NCI-H1930 (cell line): ENCODE measurements at regions not wholly inside any gene's neighbourhood (a gene's known extent, or its start where the extent isn't known, plus 50 kb on each side); places are given as distances from the start of the nearest gene placed in this dataset.
A peak's percentile ranks its signal among the peaks of the same experiment; 100 is the strongest.
"Not testable (repeated sequence)": the region's sequence is repeated elsewhere in the genome, so short reads cannot be mapped to it uniquely, and the experiment has no call there.

ENCODE experiments used
- DNase-seq, 2 experiments: peaks; one replicate each; lab custom pipeline; 2025; lab: John Stamatoyannopoulos, UW

- DNase-seq: no peak
Measured at GRCh38 chr21:38114717-38115333, 142.0 kb upstream of the KCNJ15 start.

DNA sequence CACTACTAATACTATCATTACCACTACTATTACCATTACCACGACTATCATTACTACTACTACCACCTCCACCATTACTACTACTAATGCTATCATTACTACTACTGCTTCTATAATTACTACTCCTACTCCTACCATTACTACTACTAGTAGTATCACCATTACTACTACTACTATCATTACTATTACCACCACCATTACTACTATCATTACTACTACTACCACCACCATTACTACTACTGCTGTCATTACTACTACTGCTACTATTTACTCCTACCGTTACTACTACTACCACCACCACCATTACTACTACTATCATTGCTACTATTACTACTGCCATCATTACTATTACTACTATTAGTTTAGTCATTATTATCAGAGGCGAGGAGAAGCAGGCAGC lies 140.9 kb upstream of the KCNJ15 start:
- no peak for DNase-seq

- DNase-seq: no peak
Measured at GRCh38 chr21:38119793-38120192, 137.0 kb upstream of the KCNJ15 start.

GRCh38 chr21:38120679-38120983 lies 136.2 kb upstream of the KCNJ15 start:
- DNase-seq: not testable (repeated sequence)

- no peak for DNase-seq
Measured at GRCh38 chr21:38120984-38121855, 135.6 kb upstream of the KCNJ15 start.

DNA sequence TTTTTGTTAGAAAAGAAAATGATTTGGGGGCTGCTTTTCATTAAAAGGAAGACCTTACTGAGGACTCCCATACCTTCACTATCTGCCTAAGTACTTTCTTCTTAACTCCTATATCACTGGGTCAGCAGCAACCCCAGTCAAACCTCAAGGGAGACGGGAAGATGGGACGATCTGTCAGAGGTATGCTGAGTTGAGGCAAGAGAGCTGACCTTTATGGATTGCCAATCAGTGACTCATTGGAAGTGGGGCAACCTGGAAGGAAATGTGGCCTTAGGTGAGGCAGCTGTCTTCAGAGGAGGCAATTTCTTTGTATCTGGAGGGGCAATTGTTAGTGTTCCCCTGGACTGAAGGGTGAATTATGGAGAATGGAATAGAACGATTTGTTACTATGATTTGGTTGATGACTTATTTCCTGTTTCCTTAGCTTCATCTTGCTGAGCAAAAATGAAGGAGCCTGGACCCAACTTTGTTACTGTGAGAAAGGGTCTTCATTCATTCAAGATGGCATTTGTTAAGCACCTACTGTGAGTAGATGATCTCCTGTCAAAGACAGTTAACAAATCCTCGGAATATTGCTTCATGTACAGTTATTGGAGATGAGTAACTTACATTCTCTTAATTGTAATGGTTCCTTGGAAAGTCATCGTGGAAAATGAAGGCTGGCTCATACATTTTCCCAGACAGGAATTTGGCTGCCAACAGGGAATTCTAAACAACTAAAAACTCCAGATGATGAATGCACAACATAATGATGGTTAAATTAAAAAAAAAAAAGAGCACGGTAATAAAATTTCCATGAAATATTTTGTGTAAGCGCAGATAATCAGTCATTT lies 134.7 kb upstream of the KCNJ15 start:
- no peak for DNase-seq

DNA sequence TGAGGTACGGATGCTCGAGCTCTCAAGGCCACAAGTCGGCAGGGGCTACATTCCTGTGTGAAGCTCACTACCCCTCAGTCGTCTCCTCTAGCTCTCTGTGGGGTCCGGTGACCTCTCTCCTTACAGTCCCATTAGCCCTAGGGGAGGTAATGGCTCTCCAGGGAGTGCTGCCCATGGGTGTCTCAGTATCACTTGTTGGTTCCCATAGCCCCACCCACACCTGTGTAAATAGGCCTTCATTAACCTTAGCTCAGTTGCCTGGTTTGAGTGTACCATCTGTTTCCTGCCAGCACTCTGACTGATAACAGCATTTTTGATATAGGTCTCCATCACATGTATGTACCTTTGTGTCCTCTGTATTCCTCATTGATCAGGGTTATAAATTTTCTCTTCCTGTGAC lies 133.2 kb upstream of the KCNJ15 start:
- DNase-seq: no peak

- DNase-seq: peak; percentile 47 to 50
Measured at GRCh38 chr21:38126666-38127303, 130.0 kb upstream of the KCNJ15 start.

DNA sequence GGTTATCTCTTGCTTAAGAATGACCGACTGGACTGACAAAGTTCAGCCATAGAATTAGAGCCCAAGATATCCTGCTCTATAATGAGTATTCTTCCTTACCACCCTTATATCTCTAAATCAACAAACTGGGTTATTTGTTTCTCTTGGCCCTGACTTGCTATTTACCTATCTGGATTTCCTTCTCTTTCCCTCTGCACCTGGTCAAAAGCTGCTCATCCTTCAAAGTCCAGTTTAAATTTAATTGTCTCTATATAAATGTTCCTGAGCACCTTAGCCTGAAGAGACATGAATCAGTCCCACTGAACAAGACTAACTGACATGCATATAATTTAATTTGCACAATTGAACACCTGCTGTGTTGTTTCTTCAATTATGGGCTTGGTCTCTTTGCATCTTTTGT lies 127.1 kb upstream of the KCNJ15 start:
- DNase-seq: no peak

DNA sequence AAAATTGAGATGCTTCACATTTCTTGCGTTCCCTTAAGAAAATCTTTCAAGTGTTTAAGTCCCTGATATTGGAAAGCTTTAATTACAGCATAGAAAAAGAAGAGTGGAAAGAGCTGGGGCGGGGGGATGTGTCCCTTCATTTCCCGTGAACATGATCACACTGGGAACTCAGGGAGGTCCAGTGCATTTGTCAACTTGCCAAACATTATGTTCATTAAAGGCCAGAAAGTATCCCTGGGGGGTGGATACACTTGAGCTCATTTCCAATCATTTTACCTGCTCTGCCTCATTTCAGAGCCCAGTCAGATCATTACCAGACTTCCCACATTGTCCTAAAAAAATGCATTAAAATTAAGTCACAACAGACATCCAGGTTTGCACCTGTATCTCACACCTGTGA lies 123.6 kb upstream of the KCNJ15 start:
- DNase-seq: no peak

DNA sequence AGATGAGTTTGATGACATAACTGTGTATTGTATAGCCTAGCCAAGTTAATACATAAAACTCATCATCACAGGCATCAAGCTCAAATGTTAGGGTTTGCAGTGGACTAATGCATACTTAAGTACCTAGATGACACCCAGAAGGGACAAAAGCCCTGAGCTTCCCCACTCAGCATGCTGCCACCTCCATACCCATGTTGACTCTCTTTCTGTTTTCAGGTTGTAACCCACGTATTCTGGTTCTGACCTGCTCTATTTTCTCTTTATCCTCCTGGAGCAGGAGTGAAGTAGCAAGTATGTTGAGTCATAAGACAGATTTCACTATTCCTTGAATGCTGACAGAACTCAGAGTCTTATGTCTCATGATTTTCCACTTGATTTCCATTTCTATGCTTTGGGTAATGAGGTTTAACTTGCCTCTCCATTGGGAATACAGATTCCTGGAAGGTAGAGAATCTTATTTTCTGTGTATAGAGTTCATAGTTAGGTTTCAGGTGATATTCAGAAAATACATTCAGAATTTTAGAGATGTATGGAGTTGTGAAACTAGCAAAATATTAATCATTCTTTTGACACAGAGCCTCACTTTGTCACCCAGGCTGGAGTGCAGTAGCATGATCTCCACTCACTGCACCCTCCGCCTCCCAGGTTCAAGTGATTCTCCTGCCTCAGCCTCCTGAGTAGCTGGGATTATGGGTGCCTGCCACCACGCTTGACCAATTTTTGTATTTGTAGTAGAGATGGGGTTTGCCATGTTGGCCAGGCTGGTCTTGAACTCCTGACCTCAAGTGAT lies 122.5 kb upstream of the KCNJ15 start:
- no peak for DNase-seq

GRCh38 chr21:38136201-38136600 lies 120.6 kb upstream of the KCNJ15 start:
- no peak for DNase-seq

DNA sequence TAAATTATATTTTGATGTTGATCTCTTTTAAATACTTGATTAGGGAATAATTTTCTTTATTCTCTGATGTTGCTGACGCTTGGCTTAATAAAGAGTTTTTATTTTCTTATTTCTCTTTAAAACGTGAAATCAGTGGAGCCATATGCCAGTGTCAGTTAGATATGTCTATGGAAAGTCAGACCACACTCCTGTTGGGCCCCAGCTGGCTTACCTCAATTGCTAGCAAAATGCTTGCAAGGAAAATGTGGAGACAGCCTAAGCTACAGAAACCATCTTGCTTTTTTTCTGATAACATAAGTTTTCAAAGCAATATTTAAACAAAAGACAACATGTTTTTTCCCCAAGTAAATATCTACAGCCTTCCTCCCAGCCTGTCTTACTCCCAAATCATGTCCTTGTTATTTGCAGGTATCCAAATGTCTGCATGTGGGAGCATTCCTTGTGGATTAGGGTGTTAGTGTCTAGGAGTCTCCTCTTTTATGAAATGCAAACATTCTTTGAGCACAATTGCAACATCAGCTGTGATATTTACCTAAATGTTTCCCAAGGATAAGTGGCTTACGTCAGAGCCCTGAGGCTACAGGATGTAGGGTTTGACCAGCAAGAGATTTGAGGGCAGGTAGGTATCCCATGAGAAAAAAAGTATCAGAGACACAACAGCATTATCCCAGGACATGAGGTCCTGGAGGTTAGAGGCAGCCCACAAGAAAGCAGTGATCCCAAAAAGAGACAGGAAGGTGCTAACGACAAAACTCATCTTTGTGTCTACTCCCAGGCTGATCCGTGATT lies 117.2 kb upstream of the KCNJ15 start:
- peak in 1 of 2 experiments; percentile 22 for DNase-seq

GRCh38 chr21:38140207-38140903 lies 116.4 kb upstream of the KCNJ15 start:
- no peak for DNase-seq

DNA sequence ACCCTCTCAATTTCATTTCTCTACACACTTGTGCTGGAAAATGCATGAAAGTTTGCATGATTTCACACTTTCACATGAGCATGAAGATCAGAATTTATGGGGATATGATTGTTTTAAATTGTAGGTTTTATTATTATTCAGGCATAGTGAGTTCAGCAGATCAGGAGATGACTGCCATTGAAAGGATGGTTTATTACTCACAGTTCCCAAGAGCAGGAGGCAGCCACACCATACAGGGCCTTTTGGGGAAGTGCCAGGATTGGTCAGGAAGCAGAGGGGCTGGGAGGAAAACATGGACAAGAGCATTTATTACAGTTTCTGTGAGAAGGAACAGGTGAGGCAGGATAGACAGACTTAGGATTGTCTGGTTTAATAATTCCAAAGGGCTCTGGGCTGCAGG lies 114.6 kb upstream of the KCNJ15 start:
- no peak for DNase-seq

DNA sequence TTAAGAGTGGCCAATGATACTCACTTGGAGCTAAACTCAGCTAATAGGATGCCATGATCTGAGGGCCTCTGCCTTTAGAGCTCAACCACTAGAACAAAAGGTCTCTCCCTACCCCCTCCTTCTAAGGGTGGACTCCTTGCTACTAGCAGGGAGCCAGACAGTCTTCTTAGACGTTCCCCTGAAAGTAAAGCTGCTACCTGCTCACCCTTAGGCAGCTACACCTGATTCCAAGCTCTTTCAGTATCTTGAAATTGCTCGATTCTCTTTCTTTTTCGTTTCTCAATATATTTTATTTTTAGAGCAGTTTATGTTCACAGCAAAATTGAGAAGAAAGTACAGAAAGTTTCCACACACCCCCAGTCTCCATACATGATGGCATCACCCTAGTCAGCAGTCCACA lies 112.6 kb upstream of the KCNJ15 start:
- DNase-seq: no peak

DNA sequence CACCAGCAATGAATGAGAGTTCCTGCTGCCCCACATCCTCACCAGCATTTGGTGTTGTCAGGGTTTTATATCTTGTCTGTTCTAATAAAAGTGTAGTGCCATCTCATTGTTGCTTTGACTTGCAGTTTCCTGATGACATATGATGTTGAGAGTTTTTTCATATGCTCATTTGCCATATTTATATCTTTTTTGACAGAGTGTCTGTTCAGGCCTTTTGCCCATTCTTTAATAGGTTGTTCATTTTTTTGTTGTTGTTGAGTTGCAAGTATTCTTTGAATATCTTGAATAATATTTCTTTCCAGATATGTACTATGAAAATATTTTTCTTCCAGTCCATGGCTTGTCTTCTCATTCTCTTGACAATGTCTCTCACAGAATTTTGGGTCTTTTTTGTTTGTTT lies 111.7 kb upstream of the KCNJ15 start:
- no peak for DNase-seq

GRCh38 chr21:38147391-38147790 lies 109.4 kb upstream of the KCNJ15 start:
- no peak for DNase-seq

DNA sequence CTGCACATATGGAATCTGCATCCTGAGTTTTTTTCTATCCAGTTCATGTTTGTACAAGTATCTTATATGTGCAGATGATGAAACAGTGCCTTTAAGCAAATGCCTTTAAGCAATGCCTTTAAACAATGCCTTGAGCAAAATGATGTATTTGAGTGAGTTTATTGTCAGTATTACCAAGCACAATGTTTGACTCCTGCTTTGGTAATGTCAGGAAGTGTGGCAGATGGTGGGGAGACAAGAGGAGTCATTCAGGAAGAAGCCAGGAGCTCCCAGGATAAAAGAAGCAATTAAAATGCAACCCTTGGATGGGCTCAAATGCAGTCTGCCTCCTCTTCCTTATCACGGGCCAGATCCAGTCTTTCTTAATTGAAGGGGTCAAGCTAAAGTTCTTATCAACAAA lies 108.7 kb upstream of the KCNJ15 start:
- DNase-seq: no peak

- no peak for DNase-seq
Measured at GRCh38 chr21:38151021-38151645, 105.7 kb upstream of the KCNJ15 start.
